GM20431 (cell line): ENCODE measurements at regions not wholly inside any gene's neighbourhood (a gene's known extent, or its start where the extent isn't known, plus 50 kb on each side); places are given as distances from the start of the nearest gene placed in this dataset.
"Not testable (repeated sequence)": the region's sequence is repeated elsewhere in the genome, so short reads cannot be mapped to it uniquely, and the experiment has no call there.

Source experiments
- in situ Hi-C: fragments of 300-500 bp; cut with MseI, MboI; formaldehyde crosslinking; loops from one replicate; pipeline ENCODE4 v1.15.0; 2020; ENCODE audit warnings: low sequenced_read_pairs; ENCODE audit not compliant: unreplicated experiment

- in situ Hi-C loops = no loop called here
Measured at GRCh38 chr9:71515626-71516025, 252.7 kb downstream of the CEMIP2 start.

DNA sequence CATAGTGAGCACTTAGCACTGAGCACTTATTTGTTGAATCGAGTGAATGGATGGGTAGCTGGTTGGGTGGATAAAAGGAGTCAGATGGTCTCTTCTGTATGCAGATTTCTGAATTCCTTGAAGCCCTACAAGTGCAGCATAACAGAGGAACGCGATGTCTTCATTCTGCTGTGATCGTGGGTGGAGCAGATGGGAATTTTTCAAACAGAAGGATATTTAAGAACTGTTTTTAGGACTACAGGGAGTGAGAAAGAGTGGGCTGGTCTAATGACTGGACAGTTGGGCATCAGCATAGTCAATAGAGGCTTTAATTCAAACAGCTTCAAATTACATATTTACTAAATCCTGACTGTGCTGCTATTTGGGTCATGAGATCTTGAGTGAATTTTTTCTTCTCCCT, 253.2 kb downstream of the CEMIP2 start:
- in situ Hi-C loops = no loop called here

DNA sequence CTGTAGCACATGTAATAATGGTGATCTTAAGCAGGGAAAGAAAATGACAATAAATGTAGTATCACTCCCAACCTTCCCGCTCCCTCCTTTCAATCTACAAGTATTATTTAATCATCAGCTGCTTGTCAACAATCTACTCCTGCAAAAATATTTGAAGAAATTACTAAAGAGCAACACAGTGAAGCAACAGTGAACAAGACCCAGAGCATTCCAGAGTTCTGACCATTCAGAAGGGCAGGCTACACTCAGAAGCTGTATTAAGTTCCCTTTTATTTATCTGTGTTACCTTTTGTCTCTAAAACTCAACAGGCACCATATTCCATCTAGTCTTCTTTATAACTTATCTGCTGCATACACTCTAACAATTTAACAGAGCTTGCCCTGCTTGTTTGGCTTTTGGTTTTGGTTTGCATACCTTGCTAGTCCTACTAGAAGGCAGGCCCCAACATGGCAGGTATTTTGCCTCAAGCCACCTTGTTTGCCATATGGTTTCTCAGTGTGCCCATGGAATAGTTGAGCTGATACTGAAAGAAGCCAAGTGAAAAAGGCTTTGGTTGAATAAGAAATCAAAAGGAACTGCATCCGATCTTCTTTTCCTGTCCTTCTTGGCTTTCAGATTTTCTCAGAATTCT, 253.9 kb downstream of the CEMIP2 start:
- in situ Hi-C loops = no loop called here

GRCh38 chr9:71509054-71509453, 259.3 kb downstream of the CEMIP2 start:
- in situ Hi-C loops = no loop called here

- in situ Hi-C loops = not testable (repeated sequence)
Measured at GRCh38 chr9:71508141-71508540, 260.2 kb downstream of the CEMIP2 start.

GRCh38 chr9:71506821-71507220, 261.5 kb downstream of the CEMIP2 start:
- in situ Hi-C loops = no loop called here

DNA sequence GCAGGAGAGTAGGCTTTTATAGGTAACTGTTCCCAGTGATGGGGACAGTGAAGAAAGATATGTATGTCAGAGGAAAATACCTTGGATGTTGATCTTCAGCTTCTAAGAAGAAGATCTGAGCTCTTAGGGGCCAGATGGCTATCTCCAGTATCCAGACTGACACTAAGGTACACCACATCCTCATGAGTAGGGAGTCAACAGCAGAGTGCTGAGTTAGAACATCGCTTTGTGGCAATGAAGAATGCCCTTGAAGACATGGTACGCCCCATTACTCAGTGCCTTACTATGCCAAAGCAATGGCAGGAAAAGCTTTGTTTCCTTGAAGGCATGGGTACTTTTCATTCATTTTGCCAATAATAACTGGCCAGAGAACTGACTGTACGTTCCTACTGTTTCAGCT, 263.7 kb downstream of the CEMIP2 start:
- in situ Hi-C loops = no loop called here

DNA sequence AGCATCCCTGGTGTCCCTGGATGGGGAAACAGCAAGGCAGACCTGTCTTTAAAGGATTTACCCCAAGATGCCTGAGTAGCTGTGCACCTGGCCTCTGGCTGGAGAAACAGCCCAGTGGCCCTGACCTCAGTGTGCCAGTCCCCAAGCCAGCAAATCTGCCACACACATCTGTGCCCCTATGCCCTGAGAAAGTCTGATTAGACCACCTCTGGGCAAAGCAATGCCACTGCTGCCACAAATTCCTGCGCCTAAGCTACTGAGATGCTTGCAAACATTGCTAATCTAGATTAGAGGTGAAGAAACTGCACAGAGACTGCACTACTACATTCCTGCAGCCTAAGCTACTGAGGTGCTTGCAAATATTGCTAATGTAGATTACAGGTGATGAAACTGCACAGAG, 269.6 kb downstream of the CEMIP2 start:
- in situ Hi-C loops = no loop called here

DNA sequence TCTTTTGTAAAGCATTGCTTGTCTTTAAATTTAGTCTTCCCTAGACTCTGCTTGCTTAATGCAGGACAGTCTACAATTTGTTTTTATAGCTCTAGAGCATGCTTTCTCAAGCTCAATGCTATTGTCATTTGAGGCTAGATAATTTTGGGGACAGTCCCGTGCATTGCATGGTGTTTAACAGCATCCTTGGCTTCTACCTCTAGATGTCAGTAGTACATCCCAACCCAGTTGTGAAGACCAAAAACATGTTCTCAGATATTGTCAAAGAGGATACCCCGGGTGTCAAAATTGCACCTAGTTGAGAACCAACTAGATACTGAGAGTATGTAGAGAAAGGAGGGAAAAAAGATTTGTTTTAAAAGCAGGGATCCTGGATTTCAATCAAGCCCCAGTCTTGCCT, 277.5 kb downstream of the CEMIP2 start:
- in situ Hi-C loops = no loop called here

GRCh38 chr9:71487061-71487460, 281.3 kb downstream of the CEMIP2 start:
- in situ Hi-C loops = no loop called here

GRCh38 chr9:71485326-71485725, 283.0 kb downstream of the CEMIP2 start:
- in situ Hi-C loops = no loop called here

DNA sequence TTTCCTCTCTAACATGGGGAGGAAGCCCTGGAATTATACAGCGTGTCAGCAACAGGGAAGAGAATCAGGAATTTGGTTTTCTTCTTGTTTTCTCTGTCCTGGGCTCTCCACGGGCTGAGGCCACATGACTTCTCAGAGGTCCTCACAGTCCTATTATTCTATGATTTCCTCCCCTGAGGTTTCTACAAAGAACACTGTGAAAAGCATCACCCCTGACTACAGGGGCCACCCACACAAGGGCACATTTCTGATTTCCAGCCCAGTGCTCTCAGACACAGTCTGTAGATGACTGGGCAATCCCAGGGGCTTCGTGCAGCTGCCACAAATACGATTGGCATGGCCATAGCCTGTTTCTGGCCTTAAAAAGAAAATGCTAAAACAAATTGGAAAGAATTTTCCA, 284.9 kb downstream of the CEMIP2 start:
- in situ Hi-C loops = no loop called here

DNA sequence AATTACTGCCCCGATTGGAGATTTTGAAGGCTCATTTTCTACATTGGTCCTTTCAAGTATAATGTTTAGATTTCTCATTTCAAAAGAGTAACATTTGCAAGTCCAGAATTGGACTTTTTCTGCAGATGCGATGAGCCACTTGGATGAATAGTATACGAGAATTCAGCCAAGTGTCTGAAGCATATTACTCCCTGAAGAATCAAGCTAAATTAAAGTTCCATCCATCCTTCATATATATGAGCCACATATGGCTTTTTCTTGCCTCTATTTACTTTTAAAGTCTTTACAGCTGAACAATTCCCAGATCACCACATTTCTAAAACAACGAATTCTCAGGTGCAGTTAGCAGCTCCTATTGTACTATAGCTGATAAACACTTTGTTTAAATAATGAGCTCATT, 288.7 kb downstream of the CEMIP2 start:
- in situ Hi-C loops = no loop called here

GRCh38 chr9:71472400-71472799, 295.9 kb downstream of the CEMIP2 start:
- in situ Hi-C loops = no loop called here

GRCh38 chr9:71465392-71465791, 302.9 kb downstream of the CEMIP2 start:
- in situ Hi-C loops = no loop called here

- in situ Hi-C loops = no loop called here
Measured at GRCh38 chr9:71459082-71459481, 309.2 kb downstream of the CEMIP2 start.

DNA sequence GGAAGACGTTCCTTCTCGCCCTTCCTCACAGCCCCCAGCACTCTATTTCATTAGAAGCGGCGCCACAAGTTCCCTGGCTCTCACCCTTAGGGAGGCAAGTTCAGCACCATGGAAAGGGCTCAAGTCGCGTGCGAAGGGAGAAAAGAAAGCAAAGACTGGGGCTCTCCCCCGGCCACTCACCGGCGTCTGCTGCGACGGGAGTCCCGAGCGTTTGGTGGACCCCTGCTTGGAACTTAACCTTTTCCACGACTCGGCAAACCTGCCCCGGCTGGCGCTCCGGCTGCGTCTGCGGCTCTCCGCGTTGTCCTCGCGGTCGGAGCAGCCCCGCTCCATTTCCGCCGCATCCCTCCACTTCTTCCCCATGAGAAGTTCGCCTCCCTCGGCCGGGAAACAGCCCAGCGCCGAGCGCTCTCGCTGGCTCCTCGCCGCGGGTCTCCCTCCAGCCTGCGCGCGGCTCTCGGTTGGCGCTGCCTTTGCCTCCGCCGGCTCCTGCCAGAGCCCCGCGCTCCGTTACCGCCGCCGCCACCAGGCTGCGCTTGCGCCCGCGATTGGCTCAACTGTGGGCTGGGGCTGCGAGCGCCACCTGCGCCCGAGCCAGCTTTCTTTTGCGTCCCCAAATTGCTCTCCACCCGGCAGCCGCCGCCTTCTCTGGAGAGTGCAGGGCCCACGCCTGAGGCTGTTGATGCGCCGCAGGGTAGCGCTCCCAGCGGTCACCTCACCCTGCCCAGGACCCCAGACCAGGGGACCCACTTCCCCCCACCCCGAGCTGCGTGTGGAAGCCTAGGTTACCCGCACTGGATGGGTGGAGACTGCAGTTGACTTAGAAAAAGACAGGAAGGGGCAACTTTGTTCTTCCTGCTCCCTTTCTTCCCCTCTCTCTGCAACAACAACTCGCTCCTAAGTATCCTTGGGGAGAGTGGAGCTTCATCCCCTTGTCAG, 321.6 kb downstream of the CEMIP2 start:
- in situ Hi-C loops = no loop called here

DNA sequence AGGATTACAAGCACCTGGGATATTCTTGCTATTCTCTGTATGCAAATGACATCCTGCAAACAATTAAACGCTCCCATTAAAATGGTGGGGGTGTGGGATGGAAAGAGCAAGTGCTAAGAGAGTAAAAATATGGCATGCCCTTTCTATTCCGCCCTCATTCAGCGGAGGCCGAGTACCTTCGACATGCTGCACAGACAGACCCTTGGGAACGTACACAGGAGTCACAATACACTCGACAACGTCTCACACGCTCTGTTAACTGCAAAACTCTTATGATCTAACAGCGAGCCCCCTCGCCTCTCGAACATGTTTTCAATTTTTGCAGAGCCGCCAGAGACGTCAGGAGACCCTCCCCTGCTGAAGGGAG, 322.2 kb downstream of the CEMIP2 start:
- in situ Hi-C loops = no loop called here

DNA sequence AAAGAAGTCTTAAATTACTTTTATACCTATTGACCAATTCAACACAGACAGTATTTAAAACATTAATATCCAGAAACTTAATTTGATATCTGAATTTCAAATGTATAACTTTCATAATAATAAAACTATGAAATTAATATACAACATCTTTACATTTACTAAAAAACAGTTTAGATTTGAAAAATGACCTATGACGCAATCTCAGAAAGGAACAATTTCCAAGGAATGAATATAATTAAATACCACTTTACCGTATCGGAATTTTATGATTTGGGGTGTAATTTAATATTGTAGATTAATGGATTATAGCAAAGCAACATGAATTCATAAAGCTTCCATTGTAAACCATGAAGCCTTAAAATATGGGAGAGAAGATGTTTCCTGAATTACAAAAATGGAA, 321.5 kb upstream of the TRPM3 start:
- in situ Hi-C loops = no loop called here

- in situ Hi-C loops = no loop called here
Measured at GRCh38 chr9:71441266-71441665, 319.8 kb upstream of the TRPM3 start.

DNA sequence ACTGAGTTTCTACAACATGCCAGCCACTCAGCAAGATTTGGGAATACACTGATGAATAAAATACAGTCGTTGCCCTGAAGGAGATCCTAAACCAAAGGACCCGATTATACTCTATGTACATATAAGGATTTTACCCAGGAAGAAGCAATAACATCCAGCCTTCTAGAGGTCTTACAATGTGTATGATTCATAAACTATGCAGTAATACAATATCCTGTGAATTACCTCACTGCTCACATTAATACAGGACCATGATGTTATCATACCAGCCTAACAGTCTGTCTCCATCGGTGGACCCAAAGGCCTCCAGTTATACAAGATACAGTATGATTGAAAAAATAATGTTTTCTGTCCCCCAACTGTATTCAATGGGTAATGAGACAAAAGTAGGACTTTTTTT, 310.5 kb upstream of the TRPM3 start:
- in situ Hi-C loops = no loop called here

DNA sequence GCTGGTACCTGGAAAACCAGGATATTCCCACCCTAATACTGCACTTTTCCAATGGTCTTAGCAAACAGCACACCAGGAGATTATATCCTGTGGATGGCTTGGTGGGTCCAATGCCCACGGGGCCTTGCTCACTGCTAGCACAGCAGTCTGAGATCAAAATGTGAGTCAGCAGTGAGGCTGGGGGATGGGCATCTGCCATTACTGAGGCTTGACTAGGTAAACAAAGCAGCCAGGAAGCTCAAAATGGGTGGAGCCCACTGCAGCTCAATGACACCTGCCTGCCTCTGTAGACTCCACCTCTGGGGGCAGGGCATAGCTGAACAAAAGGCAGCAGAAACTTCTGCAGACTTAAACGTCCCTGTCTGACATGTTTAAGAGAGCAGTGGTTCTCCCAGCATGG, 285.9 kb upstream of the TRPM3 start:
- in situ Hi-C loops = not testable (repeated sequence)
